ENCODE measurements at regions not wholly inside any gene's neighbourhood (a gene's known extent, or its start where the extent isn't known, plus 50 kb on each side); places are given as distances from the start of the nearest gene placed in this dataset.

DNA sequence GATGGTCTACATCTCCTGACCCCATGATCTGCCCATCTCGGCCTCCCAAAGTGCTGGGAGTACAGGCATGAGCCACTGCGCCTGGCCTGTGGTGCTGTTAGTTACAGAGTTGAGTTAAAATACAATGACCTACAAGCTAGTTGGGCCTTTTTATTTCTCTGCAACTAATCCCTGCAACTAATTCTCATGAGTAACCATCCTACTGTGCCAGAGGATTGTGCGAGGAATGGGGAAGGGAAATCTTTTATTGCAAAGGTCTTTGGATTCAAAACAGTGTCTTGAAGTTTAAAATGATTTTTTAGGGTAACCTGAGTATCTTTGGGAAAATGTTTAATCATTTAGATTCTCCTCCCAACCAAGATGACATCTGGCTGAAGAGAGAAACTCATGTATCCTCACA lies 88.8 kb upstream of the RMDN2 start:
- no peak for DNase-seq (ENCODE audit: low spot score)
- no peak overlapping the region for H3K27ac Mint-ChIP-seq
- no peaks in the 10 kb centered on the region for H3K36me3 Mint-ChIP-seq (ENCODE audit: low read depth)
- no peak overlapping the region for H3K4me3 Mint-ChIP-seq
- no peaks in the 10 kb centered on the region for H3K9me3 Mint-ChIP-seq
- H3K27me3 Mint-ChIP-seq (ENCODE audit: low read depth), result no peaks in the 10 kb centered on the region
- H3K4me1 Mint-ChIP-seq (ENCODE audit: low read depth), result peaks cover 4% of the 10 kb centered on the region

DNA sequence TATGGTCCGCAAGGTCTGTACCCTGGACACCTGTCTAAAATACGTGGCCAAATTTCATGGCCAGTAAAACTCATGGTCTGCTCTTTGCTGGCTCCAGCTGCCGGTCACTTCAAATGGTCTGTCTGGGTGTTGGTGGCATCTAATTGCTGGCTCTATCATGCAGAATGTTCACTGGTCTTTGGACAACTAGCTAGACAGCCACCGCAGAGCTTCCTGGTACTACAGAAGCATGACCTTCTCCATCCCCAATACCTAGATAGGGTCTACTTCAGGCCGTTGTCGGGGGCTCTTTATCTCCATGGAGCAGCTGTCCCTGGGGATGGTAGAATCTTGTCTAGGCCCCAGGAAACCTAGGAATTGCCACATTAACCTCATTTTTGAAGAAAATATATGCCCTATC lies 88.4 kb upstream of the RMDN2 start:
- H3K4me1 Mint-ChIP-seq (ENCODE audit: low read depth), result peaks cover 4% of the 10 kb centered on the region
- no peak overlapping the region for H3K4me3 Mint-ChIP-seq
- no peaks in the 10 kb centered on the region for H3K9me3 Mint-ChIP-seq
- peaks cover 2% of the 10 kb centered on the region for H3K27me3 Mint-ChIP-seq (ENCODE audit: low read depth)
- DNase-seq (ENCODE audit: low spot score), result no peak
- H3K36me3 Mint-ChIP-seq (ENCODE audit: low read depth), result no peaks in the 10 kb centered on the region
- no peak overlapping the region for H3K27ac Mint-ChIP-seq

DNA sequence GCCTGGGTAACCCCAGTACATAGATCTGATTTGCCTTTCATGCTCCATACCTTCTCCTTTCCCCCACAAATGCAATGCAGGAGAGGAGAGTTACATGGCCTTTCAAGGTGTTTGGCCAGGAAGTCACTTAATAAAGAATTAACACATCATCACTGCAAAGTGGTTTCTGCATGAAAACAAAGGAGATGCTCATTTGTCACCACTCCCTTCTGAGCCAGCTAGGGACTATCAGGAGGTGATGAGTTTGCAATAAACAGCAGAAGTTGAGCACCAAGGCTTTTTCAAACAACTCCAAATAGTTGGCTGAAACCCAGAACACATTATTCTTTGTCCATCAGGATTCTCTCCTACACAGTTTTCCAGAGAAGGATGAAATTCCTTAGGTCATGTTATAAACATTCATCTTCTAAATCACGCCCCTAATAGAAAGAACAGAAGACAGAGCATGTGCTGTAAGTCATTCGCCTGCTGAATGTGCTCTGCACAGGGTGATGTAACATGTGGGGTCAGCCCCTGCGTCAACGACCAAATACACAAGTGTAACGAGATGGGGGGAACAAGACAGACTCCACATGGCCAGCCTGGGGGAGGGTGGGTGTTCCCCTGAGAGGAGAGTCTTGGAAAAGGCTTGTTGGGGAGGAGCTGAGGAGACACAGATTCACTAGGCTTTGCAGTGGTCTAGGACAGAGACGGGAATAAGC lies 87.3 kb upstream of the RMDN2 start:
- Mint-ChIP-seq H3K27ac (no peak overlapping the region), H3K9me3 (no peaks in the 10 kb centered on the region), H3K4me1 (ENCODE audit: low read depth) (peaks cover 3% of the 10 kb centered on the region), H3K4me3 (no peak overlapping the region), H3K36me3 (ENCODE audit: low read depth) (no peaks in the 10 kb centered on the region), H3K27me3 (ENCODE audit: low read depth) (peaks cover 8% of the 10 kb centered on the region)
- DNase-seq (ENCODE audit: low spot score), result no peak

DNA sequence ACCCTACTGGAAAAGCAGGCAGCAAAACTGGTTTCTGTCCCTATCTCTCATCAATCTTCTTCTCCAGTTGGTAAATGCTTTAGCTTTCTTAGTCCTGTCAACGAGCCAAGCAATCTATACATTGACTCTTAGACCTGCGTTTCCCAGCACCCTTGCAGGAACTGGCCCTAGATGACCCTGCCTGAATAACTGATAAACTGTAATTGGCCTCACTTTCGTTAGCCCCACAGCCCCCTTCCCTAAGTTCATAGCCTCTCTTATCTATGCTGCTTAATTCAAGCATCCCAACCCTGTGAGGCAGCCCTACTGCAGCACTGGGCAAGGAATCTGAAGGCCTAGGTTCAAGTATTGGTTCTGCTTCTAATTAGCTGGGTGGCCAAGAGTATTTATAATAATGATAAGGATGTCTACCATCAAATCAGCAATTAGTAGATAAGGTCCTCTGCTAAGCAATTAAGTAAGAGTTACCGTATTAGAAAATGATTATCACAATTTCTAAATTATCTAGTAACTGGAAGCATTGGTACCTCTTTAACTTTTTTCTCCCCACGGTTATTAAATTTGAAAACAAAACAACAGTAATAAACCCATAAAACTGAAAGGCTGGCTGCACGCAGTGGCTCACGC lies 86.4 kb upstream of the RMDN2 start:
- H3K27me3 Mint-ChIP-seq (ENCODE audit: low read depth), result peaks cover 14% of the 10 kb centered on the region
- DNase-seq (ENCODE audit: low spot score), result no peak
- H3K4me1 Mint-ChIP-seq (ENCODE audit: low read depth), result peaks cover 3% of the 10 kb centered on the region
- H3K36me3 Mint-ChIP-seq (ENCODE audit: low read depth), result no peaks in the 10 kb centered on the region
- no peak overlapping the region for H3K27ac Mint-ChIP-seq
- no peaks in the 10 kb centered on the region for H3K9me3 Mint-ChIP-seq
- no peak overlapping the region for H3K4me3 Mint-ChIP-seq

DNA sequence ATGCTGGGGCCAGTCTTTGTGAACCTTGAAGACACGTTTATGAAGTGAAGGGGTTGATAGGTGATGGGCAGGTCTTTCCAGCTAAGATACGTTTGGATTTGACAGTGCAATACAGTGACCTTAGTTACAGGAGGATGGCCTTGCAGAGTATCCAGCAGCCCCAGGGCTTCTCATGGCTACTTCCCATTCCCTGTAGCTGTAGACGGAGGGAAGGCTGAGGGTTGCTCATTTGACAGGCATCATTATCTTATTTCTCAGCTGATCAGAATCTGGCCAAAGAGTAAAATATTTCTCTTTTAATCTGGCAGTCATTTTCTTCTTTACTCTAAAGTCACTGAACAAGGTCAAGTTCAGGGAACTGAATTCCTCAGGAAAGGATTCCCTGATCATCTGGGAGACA lies 85.1 kb upstream of the RMDN2 start:
- peaks cover 3% of the 10 kb centered on the region for H3K4me1 Mint-ChIP-seq (ENCODE audit: low read depth)

DNA sequence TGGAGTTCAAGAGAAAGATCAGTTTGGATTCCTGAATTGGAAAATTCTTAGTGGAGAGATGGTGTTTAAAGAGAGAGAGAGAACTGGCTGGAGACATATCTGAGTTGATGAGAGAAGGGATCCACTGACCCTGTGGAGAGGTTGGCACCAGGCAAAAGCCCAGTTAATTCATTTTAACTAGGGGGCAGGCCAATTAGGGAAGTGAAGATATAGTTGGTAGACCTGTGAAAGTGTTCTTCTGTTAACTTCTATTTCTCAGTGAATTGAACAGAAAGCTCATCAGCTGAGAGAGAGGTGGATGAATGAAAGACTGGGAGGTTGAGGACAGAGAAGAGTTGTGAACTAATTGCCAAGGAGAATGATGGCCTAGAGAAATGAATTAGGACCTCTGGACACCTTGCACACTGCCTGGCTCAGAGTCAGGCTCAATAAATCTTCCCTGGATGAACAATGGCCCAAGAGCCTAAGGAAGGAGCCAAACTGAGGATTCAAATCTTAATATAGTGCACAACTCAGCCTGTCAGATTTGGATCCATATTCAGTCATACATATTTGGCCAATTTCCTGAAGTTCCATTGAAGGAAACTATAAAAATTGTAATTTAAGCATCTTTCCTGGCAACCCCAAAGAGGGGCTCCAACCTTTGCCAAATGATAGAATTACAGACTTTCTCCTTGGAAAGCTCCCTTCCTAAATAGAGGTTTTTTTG lies 82.2 kb upstream of the RMDN2 start:
- H3K9me3 Mint-ChIP-seq, result no peaks in the 10 kb centered on the region
- no peak overlapping the region for H3K27ac Mint-ChIP-seq
- H3K27me3 Mint-ChIP-seq (ENCODE audit: low read depth), result peaks cover 22% of the 10 kb centered on the region
- no peaks in the 10 kb centered on the region for H3K36me3 Mint-ChIP-seq (ENCODE audit: low read depth)
- DNase-seq (ENCODE audit: low spot score), result no peak
- H3K4me1 Mint-ChIP-seq (ENCODE audit: low read depth), result no peaks in the 10 kb centered on the region
- H3K4me3 Mint-ChIP-seq, result no peak overlapping the region

More for the DNA sequence above, 85.1 kb upstream of the RMDN2 start:
- no peak overlapping the region for H3K27ac Mint-ChIP-seq
- no peaks in the 10 kb centered on the region for H3K9me3 Mint-ChIP-seq
- peaks cover 19% of the 10 kb centered on the region for H3K27me3 Mint-ChIP-seq (ENCODE audit: low read depth)
- no peak overlapping the region for H3K4me3 Mint-ChIP-seq
- no peak for DNase-seq (ENCODE audit: low spot score)
- no peaks in the 10 kb centered on the region for H3K36me3 Mint-ChIP-seq (ENCODE audit: low read depth)

DNA sequence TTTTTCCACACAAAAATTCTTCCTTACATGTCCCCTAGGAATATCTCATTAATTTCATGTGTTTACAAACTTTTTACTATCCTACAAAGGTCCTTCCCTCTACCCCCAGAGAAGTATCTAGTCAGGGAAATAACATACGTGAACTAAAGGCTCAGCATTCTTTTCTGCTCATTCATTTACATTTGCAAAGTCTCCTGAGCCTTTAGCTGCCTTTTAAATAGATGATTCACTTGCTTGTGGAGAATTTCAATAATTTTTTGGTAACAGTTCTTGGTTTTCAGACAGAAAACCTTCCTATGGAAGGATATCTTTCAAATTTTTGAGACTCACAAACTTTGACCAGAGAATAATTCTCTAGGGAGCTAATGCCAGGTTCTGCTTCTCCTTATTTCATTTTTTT lies 81.5 kb upstream of the RMDN2 start:
- H3K36me3 Mint-ChIP-seq (ENCODE audit: low read depth), result no peaks in the 10 kb centered on the region
- H3K4me3 Mint-ChIP-seq, result no peak overlapping the region
- H3K9me3 Mint-ChIP-seq, result no peaks in the 10 kb centered on the region
- H3K4me1 Mint-ChIP-seq (ENCODE audit: low read depth), result no peaks in the 10 kb centered on the region
- peaks cover 22% of the 10 kb centered on the region for H3K27me3 Mint-ChIP-seq (ENCODE audit: low read depth)
- H3K27ac Mint-ChIP-seq, result no peak overlapping the region
- no peak for DNase-seq (ENCODE audit: low spot score)

DNA sequence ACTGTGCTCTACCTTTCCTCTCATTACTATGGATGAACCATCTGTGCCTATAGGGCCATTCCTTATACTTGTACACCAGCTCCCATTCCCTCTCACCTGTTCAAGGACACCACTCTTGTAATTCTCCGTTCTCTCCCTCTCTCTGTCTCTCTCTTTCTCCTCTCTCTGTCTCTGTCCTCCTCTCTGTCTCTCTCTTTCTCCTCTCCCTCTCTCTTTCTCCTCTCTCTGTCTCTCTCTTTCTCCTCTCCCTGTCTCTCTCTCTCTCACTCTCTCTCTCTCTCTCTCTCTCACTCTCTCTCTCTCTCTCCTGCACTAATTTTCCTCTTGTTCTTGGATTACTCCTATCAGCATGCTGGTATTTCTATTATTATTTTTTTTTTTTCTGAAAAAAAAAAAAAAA lies 78.9 kb upstream of the RMDN2 start:
- H3K4me3 Mint-ChIP-seq, result no peak overlapping the region

DNA sequence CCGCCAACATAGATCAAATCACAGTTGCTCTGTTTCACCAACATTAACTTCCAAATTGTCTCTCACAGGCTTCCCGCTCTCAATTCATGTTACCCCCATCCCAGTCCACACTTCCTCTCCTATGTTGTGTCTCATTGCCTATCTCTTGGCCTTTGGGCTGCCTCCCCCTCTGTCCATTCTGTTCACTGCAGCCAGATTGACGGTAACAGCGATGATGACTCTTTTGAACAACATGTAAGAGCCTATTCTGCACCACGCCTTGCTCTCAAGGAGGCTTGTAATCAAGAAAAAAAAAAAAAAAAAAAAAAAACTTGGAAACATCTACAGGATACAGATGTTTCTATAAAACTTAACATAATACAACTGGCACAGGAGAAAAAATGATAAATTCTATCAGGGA lies 77.3 kb upstream of the RMDN2 start:
- Mint-ChIP-seq H3K27me3 (ENCODE audit: low read depth) (peaks cover 13% of the 10 kb centered on the region), H3K27ac (no peak overlapping the region), H3K4me3 (no peak overlapping the region), H3K4me1 (ENCODE audit: low read depth) (peaks cover 16% of the 10 kb centered on the region), H3K36me3 (ENCODE audit: low read depth) (peaks cover 1% of the 10 kb centered on the region), H3K9me3 (no peaks in the 10 kb centered on the region)
- DNase-seq (ENCODE audit: low spot score), result no peak

More for the DNA sequence above, 78.9 kb upstream of the RMDN2 start:
- no peak for DNase-seq (ENCODE audit: low spot score)
- H3K36me3 Mint-ChIP-seq (ENCODE audit: low read depth), result no peaks in the 10 kb centered on the region
- H3K4me1 Mint-ChIP-seq (ENCODE audit: low read depth), result peaks cover 7% of the 10 kb centered on the region
- H3K27me3 Mint-ChIP-seq (ENCODE audit: low read depth), result peaks cover 22% of the 10 kb centered on the region
- H3K27ac Mint-ChIP-seq, result no peak overlapping the region
- H3K9me3 Mint-ChIP-seq, result no peaks in the 10 kb centered on the region

DNA sequence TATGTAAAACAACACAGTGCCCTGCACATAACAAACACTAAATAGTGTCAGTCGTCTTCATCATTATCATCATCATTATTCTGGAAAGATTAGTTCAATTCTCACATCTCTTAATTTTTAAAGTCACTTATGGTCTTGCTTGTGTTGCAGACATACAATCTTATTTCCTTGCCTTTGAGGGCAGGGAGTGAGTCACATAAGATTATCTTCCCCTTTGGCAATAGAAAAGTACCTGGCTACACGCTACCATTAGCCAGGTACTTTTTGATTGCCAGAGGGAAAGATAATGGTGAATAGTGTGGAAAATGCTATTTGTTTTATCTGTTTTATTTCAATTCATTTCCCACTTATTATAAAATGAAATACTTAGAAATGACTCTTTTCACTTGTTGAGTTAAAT lies 76.6 kb upstream of the RMDN2 start:
- H3K4me1 Mint-ChIP-seq (ENCODE audit: low read depth), result peaks cover 16% of the 10 kb centered on the region
- H3K9me3 Mint-ChIP-seq, result no peaks in the 10 kb centered on the region
- no peak overlapping the region for H3K27ac Mint-ChIP-seq
- peaks cover 10% of the 10 kb centered on the region for H3K27me3 Mint-ChIP-seq (ENCODE audit: low read depth)
- no peak for DNase-seq (ENCODE audit: low spot score)
- H3K4me3 Mint-ChIP-seq, result no peak overlapping the region
- H3K36me3 Mint-ChIP-seq (ENCODE audit: low read depth), result peaks cover 1% of the 10 kb centered on the region

DNA sequence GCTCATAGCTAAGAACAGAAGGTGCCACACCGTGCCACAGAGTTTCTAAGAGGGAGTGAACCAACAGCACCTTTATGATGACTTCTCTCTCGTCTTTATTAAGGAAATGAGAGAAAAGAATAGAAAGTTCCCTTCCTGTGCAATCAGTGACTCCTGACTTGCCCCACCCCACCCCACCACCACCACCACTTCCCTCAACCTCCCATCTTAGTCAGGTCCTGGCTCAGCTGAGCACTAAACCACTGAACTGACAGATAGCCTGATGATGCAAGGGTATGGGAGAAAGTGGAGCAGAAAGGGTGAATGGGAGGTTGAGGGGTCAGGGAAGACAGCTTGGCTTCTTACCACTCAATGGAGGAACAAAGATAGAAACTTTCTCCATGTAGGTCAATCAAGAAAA lies 75.2 kb upstream of the RMDN2 start:
- Mint-ChIP-seq H3K4me3 (no peak overlapping the region), H3K4me1 (ENCODE audit: low read depth) (peaks cover 16% of the 10 kb centered on the region), H3K27ac (no peak overlapping the region), H3K9me3 (no peaks in the 10 kb centered on the region), H3K36me3 (ENCODE audit: low read depth) (peaks cover 1% of the 10 kb centered on the region), H3K27me3 (ENCODE audit: low read depth) (peaks cover 3% of the 10 kb centered on the region)
- no peak for DNase-seq (ENCODE audit: low spot score)

DNA sequence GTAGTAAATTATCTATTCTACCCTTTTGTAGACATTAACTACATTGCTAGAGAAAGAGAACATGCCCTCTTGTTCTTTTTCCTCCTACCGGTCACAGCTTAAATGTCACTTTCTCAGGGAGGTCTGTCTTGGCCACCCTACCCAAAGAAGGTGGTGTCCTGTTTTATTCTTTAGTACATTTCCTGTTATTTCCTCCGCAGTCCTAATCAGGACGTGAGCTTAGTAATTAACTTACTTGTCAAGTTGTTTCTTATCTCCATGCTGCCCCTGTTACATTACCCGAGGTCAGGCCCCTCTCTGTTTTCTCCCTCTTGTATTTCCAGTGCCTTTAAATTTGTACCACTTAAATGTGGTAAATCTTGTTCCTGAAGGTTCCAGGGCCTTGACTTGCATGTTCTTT lies 73.7 kb upstream of the RMDN2 start:
- Mint-ChIP-seq H3K27ac (peak overlapping the region; percentile 18), H3K27me3 (ENCODE audit: low read depth) (no peaks in the 10 kb centered on the region), H3K4me1 (ENCODE audit: low read depth) (peaks cover 16% of the 10 kb centered on the region), H3K9me3 (no peaks in the 10 kb centered on the region), H3K4me3 (no peak overlapping the region), H3K36me3 (ENCODE audit: low read depth) (peaks cover 1% of the 10 kb centered on the region)
- DNase-seq (ENCODE audit: low spot score), result no peak

DNA sequence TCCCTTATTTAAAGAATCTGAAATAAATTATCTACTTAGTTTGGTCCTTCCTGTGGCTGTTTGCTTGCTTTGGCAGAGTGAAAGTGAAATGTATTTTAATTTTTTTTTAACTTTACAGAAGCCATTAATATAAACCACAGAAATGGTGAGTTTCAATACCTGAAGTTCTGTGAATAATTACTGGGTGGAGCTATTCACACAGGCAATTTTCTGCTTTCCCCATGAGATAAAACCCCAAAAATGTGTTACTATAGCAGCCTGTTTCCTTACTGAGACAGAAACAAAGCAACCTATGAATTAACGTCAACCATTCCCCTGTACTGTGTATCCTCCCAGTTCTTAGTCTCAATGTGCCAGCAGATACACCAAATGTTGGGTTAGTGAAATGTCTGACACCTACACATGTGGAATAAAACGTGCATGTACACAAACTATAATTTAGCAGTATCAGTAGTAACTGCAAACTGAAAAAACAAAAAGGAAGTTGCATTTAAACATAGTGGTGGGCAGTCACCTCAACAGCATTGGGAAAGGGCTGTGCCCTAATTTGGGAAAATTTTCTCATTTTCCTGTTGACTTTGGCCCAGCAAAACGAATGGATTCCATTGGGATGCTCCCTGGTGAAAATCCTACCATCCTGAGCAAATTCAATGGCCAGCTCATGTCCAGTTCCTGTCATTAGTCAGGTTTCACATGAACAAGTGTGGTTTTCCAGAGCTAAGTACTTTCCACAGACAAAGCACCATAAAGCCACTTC lies 73.1 kb upstream of the RMDN2 start:
- H3K9me3 Mint-ChIP-seq, result no peaks in the 10 kb centered on the region
- H3K27me3 Mint-ChIP-seq (ENCODE audit: low read depth), result no peaks in the 10 kb centered on the region
- H3K4me3 Mint-ChIP-seq, result no peak overlapping the region
- H3K27ac Mint-ChIP-seq, result peak overlapping the region; percentile 18
- peaks cover 1% of the 10 kb centered on the region for H3K36me3 Mint-ChIP-seq (ENCODE audit: low read depth)
- no peak for DNase-seq (ENCODE audit: low spot score)
- H3K4me1 Mint-ChIP-seq (ENCODE audit: low read depth), result peaks cover 16% of the 10 kb centered on the region

DNA sequence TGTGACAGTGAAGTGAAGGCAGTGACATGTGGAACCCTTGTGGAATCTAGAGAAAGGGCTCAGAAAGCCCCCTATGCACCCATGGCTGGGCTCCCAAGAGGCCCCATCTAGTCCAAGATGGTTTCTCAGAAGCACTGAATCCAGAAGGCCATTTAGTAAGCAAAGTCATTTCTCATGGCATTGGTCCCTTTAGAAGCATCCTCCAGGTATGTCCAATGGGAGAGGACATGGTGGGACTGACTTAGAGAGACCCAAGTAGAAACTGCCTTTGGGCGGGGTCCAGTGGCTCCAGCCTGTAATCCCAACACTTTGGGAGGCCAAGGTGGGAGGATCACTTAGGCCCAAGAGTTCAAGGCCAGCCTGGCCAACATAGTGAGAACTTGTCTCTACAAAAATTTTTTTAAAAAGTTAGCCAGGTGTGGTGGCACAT lies 72.5 kb upstream of the RMDN2 start:
- H3K4me3 Mint-ChIP-seq, result no peak overlapping the region
- no peak for DNase-seq (ENCODE audit: low spot score)
- H3K27ac Mint-ChIP-seq, result no peak overlapping the region
- H3K4me1 Mint-ChIP-seq (ENCODE audit: low read depth), result peaks cover 16% of the 10 kb centered on the region
- peaks cover 1% of the 10 kb centered on the region for H3K36me3 Mint-ChIP-seq (ENCODE audit: low read depth)
- no peaks in the 10 kb centered on the region for H3K9me3 Mint-ChIP-seq
- H3K27me3 Mint-ChIP-seq (ENCODE audit: low read depth), result no peaks in the 10 kb centered on the region

Measured in T-helper 2 cell treated with Interferon-gamma antibody and Interleukin-4, amounts not matched to agents 5 μg/mL and 100 μg/mL, for 36 hours (primary cell).